Spleen (tissue), 7 donors: ENCODE measurements at regions not wholly inside any gene's neighbourhood (a gene's known extent, or its start where the extent isn't known, plus 50 kb on each side); places are given as distances from the start of the nearest gene placed in this dataset.

Experiments
- CTCF ChIP-seq, 11 experiments: fragments of 200-600 bp in 7 of 11; fragments of 450-650 bp in 4 of 11; sonication (generic) in 4 of 11; IDR thresholded peaks in 8 of 11; conservative IDR thresholded peaks in 3 of 11; 1 replicate in 7 of 11; 2 replicates in 4 of 11; pipeline versions ENCODE4 v1.4.0 to v1.8.0; 2016 to 2021; ENCODE audit warnings: antibody characterized with exemption in 11 of 11, inconsistent platforms in 4 of 11, mild to moderate bottlenecking in 1 of 11
- POLR2A ChIP-seq, 3 donors: fragments of 450-650 bp; IDR thresholded peaks; one replicate each; pipeline ENCODE4 v1.5.1; 2017; ENCODE audit warnings: antibody characterized with exemption in 3 of 3, mild to moderate bottlenecking in 1 of 3
- POLR2AphosphoS5 ChIP-seq, 3 donors: sonication (generic); formaldehyde crosslinking; IDR thresholded peaks; one replicate each; pipeline ENCODE4 v1.5.1; 2017; ENCODE audit warnings: antibody characterized with exemption in 3 of 3
- donor health status: DM: no; HTN: no; CAD: no; lungs with moderate emphysema.
- donor health status: DM: no; HTN: no; CAD: no.
- donor health status: DM: no; HTN: no; CAD: no.

- no peak for TF ChIP-seq POLR2AphosphoS5 (IDR thresholded peaks at IDR 0.05)
- no peak for TF ChIP-seq CTCF (IDR thresholded peaks at IDR 0.05 in 8 of 11, conservative IDR thresholded peaks at IDR 0.05 in 3 of 11)
- TF ChIP-seq POLR2A (IDR thresholded peaks at IDR 0.05), result no peak
These were observed 602.3 kb upstream of the MGMT start for GRCh38 chr10:128864554-128865295.
